IMR-90 (cell line): ENCODE measurements at regions not wholly inside any gene's neighbourhood (a gene's known extent, or its start where the extent isn't known, plus 50 kb on each side); places are given as distances from the start of the nearest gene placed in this dataset.

Source experiments
- ATAC-seq: fragments of 200-7000 bp; cut with Tn5 transposase; 2 replicates; pipeline ENCODE4 v1.9.1; 2020; ENCODE audit warnings: low read depth, mild to moderate bottlenecking, moderate library complexity
- BruUV-seq: library from RNA; stranded (reverse); fragments of 400-500 nt; replicated peaks from 2 replicates; lab custom pipeline; 2021; lab: Mats Ljungman, UMichigan
- CTCF ChIA-PET: fragments of 300-600 bp; formaldehyde crosslinking; extraction: SDS; loops from one replicate; lab custom pipeline; 2021; ENCODE audit warnings: antibody characterized with exemption; lab: Yijun Ruan, JAX
- POLR2A ChIA-PET: fragments of 300-600 bp; sonication (Branson Sonifier 250); formaldehyde crosslinking; loops from one replicate; lab custom pipeline; 2022; ENCODE audit warnings: antibody characterized with exemption; ENCODE audit not compliant: unreplicated experiment; lab: Charles Lee
- DNase-seq: peaks from one replicate; pipeline ENCODE4 v3.0.0; 2013
- H2AFZ ChIP-seq: replicated peaks from 2 replicates; pipeline ENCODE3; 2013; ENCODE audit warnings: low read length, mild to moderate bottlenecking; ENCODE audit not compliant: poor library complexity
- H2AK5ac ChIP-seq: 2 replicates; pipeline ENCODE4 v1.6.1; 2013; ENCODE audit warnings: low read depth, low read length, inconsistent platforms
- H2AK9ac ChIP-seq: replicated peaks from 2 replicates; pipeline ENCODE3; 2013; ENCODE audit warnings: mild to moderate bottlenecking, low read depth, low read length, moderate library complexity; ENCODE audit not compliant: poor library complexity
- H2BK120ac ChIP-seq: 2 replicates; pipeline ENCODE4 v1.6.1; 2013; ENCODE audit warnings: low read depth, low read length, inconsistent platforms
- H2BK15ac ChIP-seq: 3 replicates; pipeline ENCODE4 v1.6.1; 2013; ENCODE audit warnings: low read depth, low read length, inconsistent platforms
- H2BK20ac ChIP-seq: 2 replicates; pipeline ENCODE4 v1.6.1; 2013; ENCODE audit warnings: low read depth, mild to moderate bottlenecking, inconsistent platforms, low read length, moderate library complexity
- H2BK5ac ChIP-seq: 2 replicates; pipeline ENCODE4 v1.6.1; 2013; ENCODE audit warnings: mild to moderate bottlenecking, low read depth, low read length, inconsistent platforms; ENCODE audit not compliant: poor library complexity, severe bottlenecking
- H3K14ac ChIP-seq: replicated peaks from 2 replicates; pipeline ENCODE4 v1.6.1; 2013; ENCODE audit warnings: low read depth, low read length, inconsistent platforms
- H3K18ac ChIP-seq: 2 replicates; pipeline ENCODE4 v1.6.1; 2013; ENCODE audit warnings: low read depth, low read length, control low read depth
- H3K23ac ChIP-seq: 2 replicates; pipeline ENCODE4 v1.6.1; 2013; ENCODE audit warnings: low read depth, low read length, inconsistent platforms
- H3K27ac ChIP-seq: 2 replicates; pipeline ENCODE4 v1.5.1; 2013; ENCODE audit warnings: mild to moderate bottlenecking, control low read depth, low read length; ENCODE audit not compliant: insufficient read depth
- H3K27me3 ChIP-seq: 2 replicates; pipeline ENCODE4 v1.6.1; 2013; ENCODE audit warnings: low read length; ENCODE audit not compliant: control insufficient read depth, insufficient read depth
- H3K36me3 ChIP-seq: 2 replicates; pipeline ENCODE4 v1.6.1; 2013; ENCODE audit warnings: low read length, mixed read lengths; ENCODE audit not compliant: control insufficient read depth, insufficient read depth
- H3K4ac ChIP-seq: 2 replicates; pipeline ENCODE4 v1.6.1; 2013; ENCODE audit warnings: low read depth, low read length, inconsistent platforms
- H3K4me1 ChIP-seq: 2 replicates; pipeline ENCODE4 v1.6.1; 2013; ENCODE audit warnings: low read length, mixed read lengths; ENCODE audit not compliant: control insufficient read depth, insufficient read depth
- H3K4me2 ChIP-seq: 2 replicates; pipeline ENCODE4 v1.6.1; 2013; ENCODE audit warnings: low read depth, mild to moderate bottlenecking, control low read depth, low read length, moderate library complexity
- H3K4me3 ChIP-seq: 2 replicates; pipeline ENCODE4 v1.5.1; 2013; ENCODE audit warnings: low read depth, mild to moderate bottlenecking, control low read depth, low read length, moderate library complexity; ENCODE audit not compliant: insufficient read depth
- H3K56ac ChIP-seq: 2 replicates; pipeline ENCODE4 v1.6.1; 2013; ENCODE audit warnings: low read length, inconsistent platforms; ENCODE audit not compliant: insufficient read depth; ENCODE audit errors: extremely low read depth
- H3K79me1 ChIP-seq, 2 experiments: 2 replicates each; pipeline ENCODE4 v1.6.1; 2013; ENCODE audit warnings: low read length in 2 of 2, inconsistent platforms in 1 of 2, low read depth in 1 of 2
- H3K9ac ChIP-seq: 2 replicates; pipeline ENCODE4 v1.6.1; 2013; ENCODE audit warnings: low read depth, low read length, control low read depth
- H3K9me1 ChIP-seq: 2 replicates; pipeline ENCODE4 v1.6.1; 2013; ENCODE audit warnings: low read length, inconsistent platforms; ENCODE audit not compliant: insufficient read depth
- H3K9me3 ChIP-seq: 2 replicates; pipeline ENCODE4 v1.6.1; 2013; ENCODE audit warnings: low read length; ENCODE audit not compliant: control insufficient read depth, insufficient read depth
- H4K20me1 ChIP-seq: 2 replicates; pipeline ENCODE4 v1.6.1; 2013; ENCODE audit warnings: low read length, inconsistent platforms; ENCODE audit not compliant: insufficient read depth
- H4K5ac ChIP-seq: 2 replicates; pipeline ENCODE4 v1.6.1; 2013; ENCODE audit warnings: mild to moderate bottlenecking, low read depth, low read length, control low read depth
- H4K8ac ChIP-seq, 2 experiments: 2 replicates each; pipeline ENCODE4 v1.6.1; 2013; ENCODE audit warnings: low read depth in 2 of 2, low read length in 2 of 2, control low read depth in 1 of 2, inconsistent platforms in 1 of 2
- H4K91ac ChIP-seq: 2 replicates; pipeline ENCODE4 v1.6.1; 2013; ENCODE audit warnings: low read depth, low read length, inconsistent platforms; ENCODE audit not compliant: insufficient read depth
- CEBPB ChIP-seq: IDR thresholded peaks from 2 replicates; pipeline ENCODE4 v1.6.1; 2012; ENCODE audit warnings: low read depth, low read length, improper control_type of control experiment
- MXI1 ChIP-seq: IDR thresholded peaks from 2 replicates; pipeline ENCODE4 v1.6.1; 2012; ENCODE audit warnings: low read depth, mild to moderate bottlenecking, low read length, moderate library complexity, borderline replicate concordance
- RAD21 ChIP-seq: IDR thresholded peaks from 2 replicates; pipeline ENCODE4 v1.6.1; 2012; ENCODE audit warnings: low read length, improper control_type of control experiment
- RCOR1 ChIP-seq: IDR thresholded peaks from 2 replicates; pipeline ENCODE4 v1.6.1; 2012; ENCODE audit warnings: mild to moderate bottlenecking, low read length, improper control_type of control experiment; ENCODE audit not compliant: insufficient replicate concordance
- RFX5 ChIP-seq: IDR thresholded peaks from 2 replicates; pipeline ENCODE4 v1.8.0; 2012; ENCODE audit warnings: low read depth, mild to moderate bottlenecking, low read length, moderate library complexity
- SMC3 ChIP-seq: fragments of 150-350 bp; IDR thresholded peaks from 2 replicates; pipeline ENCODE4 v1.6.1; 2016; ENCODE audit warnings: low read depth, mild to moderate bottlenecking, antibody characterized with exemption, low read length, moderate library complexity
- WGBS, 2 experiments: methylation state at CpG; one replicate each; pipeline versions ENCODE4 v1.1.5 to v1.1.7; 2013; ENCODE audit warnings: missing lambda C conversion rate in 2 of 2; ENCODE audit not compliant: insufficient read length in 1 of 2; ENCODE audit errors: extremely low coverage in 2 of 2; 5-methylcytosine and 5-hydroxymethylcytosine counted together
- dilution Hi-C: fragments of 300-500 bp; cut with HindIII; formaldehyde crosslinking; loops from one replicate; pipeline ENCODE4 v1.14.3; 2018; ENCODE audit warnings: low sequenced_read_pairs; ENCODE audit not compliant: unreplicated experiment
- in situ Hi-C: fragments of 300-500 bp; cut with MboI; formaldehyde crosslinking; loops from 3 replicates; pipeline ENCODE4 v1.14.3; 2019; ENCODE audit warnings: low sequenced_read_pairs, inconsistent platforms, mixed read lengths
- intact Hi-C: fragments of 100-400 bp; cut with micrococcal nuclease; formaldehyde crosslinking; loops from 2 replicates; pipeline ENCODE4 v1.10.0; 2022

GRCh38 chr11:35061516-35062440, 77.2 kb upstream of the CD44 start:
- no peak overlapping the region for H4K5ac ChIP-seq
- H3K27me3 ChIP-seq, result no peaks in the 10 kb centered on the region
- no peak overlapping the region for H2AFZ ChIP-seq
- dilution Hi-C loops (no loop called here), in situ Hi-C loops (no loop called here), intact Hi-C loops (no loop called here)
- no peaks in the 10 kb centered on the region for H3K36me3 ChIP-seq
- no peak overlapping the region for H2BK15ac ChIP-seq
- H2BK20ac ChIP-seq, result no peak overlapping the region
- H4K20me1 ChIP-seq, result no peaks in the 10 kb centered on the region
- H2AK5ac ChIP-seq, result no peak overlapping the region
- no peak overlapping the region for H2AK9ac ChIP-seq
- ChIA-PET POLR2A (no interaction called here), CTCF (interaction anchor here (0.6 kb wide), 1 partner anchor 33 kb away, joined by 3 read pairs; no protein-coding TSS in a partner anchor)
- H3K27ac ChIP-seq, result no peak overlapping the region
- WGBS, 2 experiments, result no CpG with 5 or more reads among the region's 5 CpGs
- no peak overlapping the region for H3K56ac ChIP-seq
- no TSS peak for BruUV-seq
- no peak overlapping the region for H4K91ac ChIP-seq
- no peaks in the 10 kb centered on the region for H3K9me3 ChIP-seq
- peaks cover 11% of the 10 kb centered on the region for H3K4me1 ChIP-seq
- no peak overlapping the region for H2BK120ac ChIP-seq
- H2BK5ac ChIP-seq, result no peak overlapping the region
- H3K4me2 ChIP-seq, result no peak overlapping the region
- H3K79me1 ChIP-seq, result no peaks in the 10 kb centered on the region
- H3K23ac ChIP-seq, result no peak overlapping the region
- DNase-seq (no peak), ATAC-seq (no peak)
- peaks cover 3% of the 10 kb centered on the region for H3K9me1 ChIP-seq
- H3K18ac ChIP-seq, result no peak overlapping the region
- no peak overlapping the region for H3K4me3 ChIP-seq
- no peak overlapping the region for H3K14ac ChIP-seq
- H3K4ac ChIP-seq, result no peak overlapping the region
- no peak overlapping the region for H3K9ac ChIP-seq
- no peak overlapping the region for H4K8ac ChIP-seq
- TF ChIP-seq MXI1, result no peak
- TF ChIP-seq RAD21, result no peak
- no peak for TF ChIP-seq SMC3
- TF ChIP-seq RFX5, result no peak
- no peak for TF ChIP-seq CEBPB
- TF ChIP-seq RCOR1, result no peak
